Mucosa of descending colon (tissue), 3 donors: ENCODE measurements at regions not wholly inside any gene's neighbourhood (a gene's known extent, or its start where the extent isn't known, plus 50 kb on each side); places are given as distances from the start of the nearest gene placed in this dataset.

Source experiments
- ATAC-seq: fragments of 200-7000 bp; cut with Tn5 transposase; one replicate; pipeline ENCODE4 v1.9.1; 2020; ENCODE audit warnings: mild to moderate bottlenecking, moderate library complexity
- DNase-seq, 3 donors: peaks; one replicate each; pipeline ENCODE4 v3.0.0-alpha.2; 2020
- H3K36me3 ChIP-seq: fragments of 200-600 bp; one replicate; pipeline ENCODE4 v1.8.0; 2021; ENCODE audit warnings: low read depth, mild to moderate bottlenecking
- H3K4me1 ChIP-seq: fragments of 200-600 bp; one replicate; pipeline ENCODE4 v1.8.0; 2021; ENCODE audit warnings: low read depth, mild to moderate bottlenecking
- H3K4me3 ChIP-seq: fragments of 200-600 bp; one replicate; pipeline ENCODE4 v1.8.0; 2021; ENCODE audit warnings: mild to moderate bottlenecking
- H3K9me3 ChIP-seq: fragments of 200-600 bp; one replicate; pipeline ENCODE4 v1.8.0; 2021; ENCODE audit warnings: mild to moderate bottlenecking
- CTCF ChIP-seq: fragments of 200-600 bp; IDR thresholded peaks from one replicate; pipeline ENCODE4 v1.8.0; 2022; ENCODE audit warnings: antibody characterized with exemption, mild to moderate bottlenecking
- intact Hi-C, 2 donors: fragments of 100-400 bp; cut with DNase I in 1 of 2; cut with micrococcal nuclease in 1 of 2; formaldehyde crosslinking; loops; one replicate each; pipeline versions ENCODE4 v1.11.0 to v1.11.1; 2022; cut with DNase I, micrococcal nuclease
- donor health status: DM: no; HTN: no; CAD: no; lungs with moderate emphysema.
- donor health status: DM: no; HTN: no; CAD: no.
- donor health status: DM: no; HTN: yes; CAD: no.

GRCh38 chr1:195958131-195958530 lies 650.1 kb downstream of the KCNT2 start:
- no peak for ATAC-seq
- H3K9me3 ChIP-seq = no peaks in the 10 kb centered on the region
- H3K36me3 ChIP-seq = no peaks in the 10 kb centered on the region
- no peaks in the 10 kb centered on the region for H3K4me1 ChIP-seq
- no peak for TF ChIP-seq CTCF
- DNase-seq = no peak
- no peak overlapping the region for H3K4me3 ChIP-seq
- intact Hi-C loops = no loop called here

GRCh38 chr1:195956845-195957244 lies 651.4 kb downstream of the KCNT2 start:
- no peak overlapping the region for H3K4me3 ChIP-seq
- no peak for TF ChIP-seq CTCF
- H3K9me3 ChIP-seq = no peaks in the 10 kb centered on the region
- intact Hi-C loops = no loop called here
- no peak for ATAC-seq
- H3K36me3 ChIP-seq = no peaks in the 10 kb centered on the region
- H3K4me1 ChIP-seq = no peaks in the 10 kb centered on the region
- no peak for DNase-seq

GRCh38 chr1:195954848-195955247 lies 653.4 kb downstream of the KCNT2 start:
- no peaks in the 10 kb centered on the region for H3K36me3 ChIP-seq
- peak in 1 of 3 donors; percentile 12 for DNase-seq
- no peaks in the 10 kb centered on the region for H3K9me3 ChIP-seq
- no peak overlapping the region for H3K4me3 ChIP-seq
- TF ChIP-seq CTCF = no peak
- intact Hi-C loops = no loop called here
- no peaks in the 10 kb centered on the region for H3K4me1 ChIP-seq
- no peak for ATAC-seq

- intact Hi-C loops = no loop called here
Measured at GRCh38 chr1:195951313-195951712, 656.9 kb downstream of the KCNT2 start.

GRCh38 chr1:195948123-195948895 lies 659.9 kb downstream of the KCNT2 start:
- Histone ChIP-seq H3K9me3 (no peaks in the 10 kb centered on the region), H3K4me3 (no peak overlapping the region), H3K36me3 (no peaks in the 10 kb centered on the region), H3K4me1 (no peaks in the 10 kb centered on the region)
- peak in 1 of 3 donors; percentile 29 for DNase-seq
- intact Hi-C loops = no loop called here
- TF ChIP-seq CTCF = no peak
- ATAC-seq = no peak

More at GRCh38 chr1:195951313-195951712, 656.9 kb downstream of the KCNT2 start:
- Histone ChIP-seq H3K36me3 (no peaks in the 10 kb centered on the region), H3K4me3 (no peak overlapping the region), H3K4me1 (no peaks in the 10 kb centered on the region), H3K9me3 (no peaks in the 10 kb centered on the region)
- ATAC-seq = no peak
- no peak for DNase-seq
- no peak for TF ChIP-seq CTCF
